ENCODE measurements at regions not wholly inside any gene's neighbourhood (a gene's known extent, or its start where the extent isn't known, plus 50 kb on each side); places are given as distances from the start of the nearest gene placed in this dataset.

- Histone ChIP-seq H3K4me3 (ENCODE audit: low read length) (no peak overlapping the region), H3K36me3 (ENCODE audit: insufficient read depth, low read length) (no peaks in the 10 kb centered on the region), H3K27me3 (ENCODE audit: control insufficient read depth in 1 of 2, insufficient read depth in 2 of 2, low read length in 2 of 2) (no peaks in the 10 kb centered on the region), H3K27ac (ENCODE audit: low read depth in 1 of 2, low read length in 2 of 2) (no peak overlapping the region), H3K9me3 (ENCODE audit: control insufficient read depth in 1 of 2, insufficient read depth in 1 of 2, low read length in 2 of 2) (peaks cover 0 to 5% of the 10 kb centered on the region in 2 experiments), H3K4me1 (ENCODE audit: insufficient read depth, low read length) (no peaks in the 10 kb centered on the region)
- no peak for TF ChIP-seq CTCF (IDR thresholded peaks at IDR 0.05)
- Mint-ChIP-seq H3K9me3 (peaks cover 6% of the 10 kb centered on the region), H3K36me3 (ENCODE audit: low read depth) (no peaks in the 10 kb centered on the region), H3K4me1 (ENCODE audit: low read depth) (no peaks in the 10 kb centered on the region), H3K27ac (no peak overlapping the region), H3K27me3 (no peaks in the 10 kb centered on the region), H3K4me3 (no peak overlapping the region)
- intact Hi-C loops (cut with DNase I, micrococcal nuclease) = no loop called here
- POLR2A ChIA-PET = no interaction called here
- no peak for DNase-seq
- CTCF ChIA-PET = no interaction called here
- ATAC-seq (ENCODE audit: poor library complexity) = no peak
Observed at GRCh38 chr4:130067419-130067818, 971.5 kb downstream of the C4orf33 start.

GRCh38 chr4:130068072-130068471 is 972.1 kb downstream of the C4orf33 start:
- intact Hi-C loops (cut with DNase I, micrococcal nuclease) = no loop called here
- CTCF ChIA-PET = no interaction called here

GRCh38 chr4:130071746-130072145 is 975.8 kb downstream of the C4orf33 start:
- ChIA-PET CTCF (no interaction called here), POLR2A (no interaction called here)
- DNase-seq (no peak), ATAC-seq (ENCODE audit: poor library complexity) (no peak)
- Histone ChIP-seq H3K9me3 (ENCODE audit: control insufficient read depth in 1 of 2, insufficient read depth in 1 of 2, low read length in 2 of 2) (peaks cover 4 to 5% of the 10 kb centered on the region in 2 experiments), H3K4me3 (ENCODE audit: low read length) (no peak overlapping the region), H3K4me1 (ENCODE audit: insufficient read depth, low read length) (no peaks in the 10 kb centered on the region), H3K27ac (ENCODE audit: low read depth in 1 of 2, low read length in 2 of 2) (no peak overlapping the region), H3K27me3 (ENCODE audit: control insufficient read depth in 1 of 2, insufficient read depth in 2 of 2, low read length in 2 of 2) (no peaks in the 10 kb centered on the region), H3K36me3 (ENCODE audit: insufficient read depth, low read length) (no peaks in the 10 kb centered on the region)
- intact Hi-C loops (cut with DNase I, micrococcal nuclease) = no loop called here
- Mint-ChIP-seq H3K36me3 (ENCODE audit: low read depth) (no peaks in the 10 kb centered on the region), H3K4me1 (ENCODE audit: low read depth) (no peaks in the 10 kb centered on the region), H3K27me3 (no peaks in the 10 kb centered on the region), H3K9me3 (peaks cover 7% of the 10 kb centered on the region), H3K4me3 (no peak overlapping the region), H3K27ac (no peak overlapping the region)
- TF ChIP-seq CTCF (IDR thresholded peaks at IDR 0.05) = no peak

More at GRCh38 chr4:130068072-130068471, 972.1 kb downstream of the C4orf33 start:
- Histone ChIP-seq H3K4me3 (ENCODE audit: low read length) (no peak overlapping the region), H3K36me3 (ENCODE audit: insufficient read depth, low read length) (no peaks in the 10 kb centered on the region), H3K27me3 (ENCODE audit: control insufficient read depth in 1 of 2, insufficient read depth in 2 of 2, low read length in 2 of 2) (no peaks in the 10 kb centered on the region), H3K27ac (ENCODE audit: low read depth in 1 of 2, low read length in 2 of 2) (no peak overlapping the region), H3K9me3 (ENCODE audit: control insufficient read depth in 1 of 2, insufficient read depth in 1 of 2, low read length in 2 of 2) (peaks cover 0 to 5% of the 10 kb centered on the region in 2 experiments), H3K4me1 (ENCODE audit: insufficient read depth, low read length) (no peaks in the 10 kb centered on the region)
- Mint-ChIP-seq H3K4me3 (no peak overlapping the region), H3K27me3 (no peaks in the 10 kb centered on the region), H3K9me3 (peaks cover 8% of the 10 kb centered on the region), H3K36me3 (ENCODE audit: low read depth) (no peaks in the 10 kb centered on the region), H3K4me1 (ENCODE audit: low read depth) (no peaks in the 10 kb centered on the region), H3K27ac (no peak overlapping the region)
- no peak for ATAC-seq (ENCODE audit: poor library complexity)
- no peak for TF ChIP-seq CTCF (IDR thresholded peaks at IDR 0.05)
- POLR2A ChIA-PET = no interaction called here
- no peak for DNase-seq

Data from CD4-positive, alpha-beta T cell (primary cell).